ENCODE measurements at regions not wholly inside any gene's neighbourhood (a gene's known extent, or its start where the extent isn't known, plus 50 kb on each side); places are given as distances from the start of the nearest gene placed in this dataset.

DNA sequence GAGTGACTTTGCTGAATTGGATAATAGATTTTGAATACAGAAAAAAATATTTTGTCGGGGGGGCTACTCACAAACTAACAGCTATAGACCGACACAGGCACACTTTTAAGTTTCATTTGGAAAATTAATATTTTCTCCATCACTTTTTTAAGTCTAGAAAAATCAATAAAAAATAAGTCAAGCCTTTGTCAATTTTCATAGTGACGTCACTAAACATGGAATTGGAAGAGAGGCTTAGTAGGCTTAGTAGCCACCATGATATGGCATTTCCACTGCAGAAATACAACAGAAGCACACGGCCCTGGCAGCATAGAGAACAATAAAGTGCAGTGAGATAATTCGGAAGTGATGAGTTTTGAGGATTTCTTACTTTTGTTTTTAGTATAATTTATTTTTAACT lies 357.2 kb downstream of the RPS24 start:
- Histone ChIP-seq H3K27ac (ENCODE audit: low read depth, low read length) (no peak overlapping the region), H3K4me3 (ENCODE audit: low read depth, low read length) (no peak overlapping the region), H3K9me3 (ENCODE audit: control insufficient read depth, insufficient read depth, low read length) (no peaks in the 10 kb centered on the region), H3K27me3 (ENCODE audit: control insufficient read depth, insufficient read depth, low read length) (peaks cover 41% of the 10 kb centered on the region)
- CTCF ChIA-PET, result no interaction called here
- TF ChIP-seq, protein P1, sequence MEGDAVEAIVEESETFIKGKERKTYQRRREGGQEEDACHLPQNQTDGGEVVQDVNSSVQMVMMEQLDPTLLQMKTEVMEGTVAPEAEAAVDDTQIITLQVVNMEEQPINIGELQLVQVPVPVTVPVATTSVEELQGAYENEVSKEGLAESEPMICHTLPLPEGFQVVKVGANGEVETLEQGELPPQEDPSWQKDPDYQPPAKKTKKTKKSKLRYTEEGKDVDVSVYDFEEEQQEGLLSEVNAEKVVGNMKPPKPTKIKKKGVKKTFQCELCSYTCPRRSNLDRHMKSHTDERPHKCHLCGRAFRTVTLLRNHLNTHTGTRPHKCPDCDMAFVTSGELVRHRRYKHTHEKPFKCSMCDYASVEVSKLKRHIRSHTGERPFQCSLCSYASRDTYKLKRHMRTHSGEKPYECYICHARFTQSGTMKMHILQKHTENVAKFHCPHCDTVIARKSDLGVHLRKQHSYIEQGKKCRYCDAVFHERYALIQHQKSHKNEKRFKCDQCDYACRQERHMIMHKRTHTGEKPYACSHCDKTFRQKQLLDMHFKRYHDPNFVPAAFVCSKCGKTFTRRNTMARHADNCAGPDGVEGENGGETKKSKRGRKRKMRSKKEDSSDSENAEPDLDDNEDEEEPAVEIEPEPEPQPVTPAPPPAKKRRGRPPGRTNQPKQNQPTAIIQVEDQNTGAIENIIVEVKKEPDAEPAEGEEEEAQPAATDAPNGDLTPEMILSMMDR (IDR thresholded peaks at IDR 0.05; ENCODE audit: low read depth, low read length), result no peak
- POLR2A ChIA-PET, result no interaction called here
- DNase-seq (ENCODE audit: low read depth, low spot score), result no peak

DNA sequence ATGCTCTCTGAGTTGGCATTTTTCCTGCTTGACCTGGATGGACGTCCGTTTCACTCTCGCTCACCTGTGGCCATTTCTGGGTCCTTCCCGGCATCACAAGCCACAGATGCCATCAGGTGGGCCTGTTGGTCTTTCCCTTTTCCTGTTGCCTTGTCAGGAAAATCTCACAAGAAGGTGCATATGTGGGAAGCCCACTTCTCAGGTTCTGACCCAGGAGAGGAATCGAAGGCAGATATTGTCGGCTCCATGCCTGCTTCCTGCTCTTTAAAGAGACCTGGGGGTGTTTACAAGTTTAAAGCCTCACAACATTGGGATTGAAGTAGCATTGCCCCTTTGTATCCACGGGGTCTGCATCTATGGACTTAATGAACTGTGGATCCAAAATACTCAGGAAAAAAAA lies 357.9 kb downstream of the RPS24 start:
- TF ChIP-seq, protein P1 (IDR thresholded peaks at IDR 0.05; ENCODE audit: low read depth, low read length), result no peak
- DNase-seq (ENCODE audit: low read depth, low spot score), result no peak
- peaks cover 37% of the 10 kb centered on the region for H3K27me3 ChIP-seq (ENCODE audit: control insufficient read depth, insufficient read depth, low read length)
- ChIA-PET CTCF (no interaction called here), POLR2A (no interaction called here)
- no peaks in the 10 kb centered on the region for H3K9me3 ChIP-seq (ENCODE audit: control insufficient read depth, insufficient read depth, low read length)
- no peak overlapping the region for H3K4me3 ChIP-seq (ENCODE audit: low read depth, low read length)
- no peak overlapping the region for H3K27ac ChIP-seq (ENCODE audit: low read depth, low read length)

DNA sequence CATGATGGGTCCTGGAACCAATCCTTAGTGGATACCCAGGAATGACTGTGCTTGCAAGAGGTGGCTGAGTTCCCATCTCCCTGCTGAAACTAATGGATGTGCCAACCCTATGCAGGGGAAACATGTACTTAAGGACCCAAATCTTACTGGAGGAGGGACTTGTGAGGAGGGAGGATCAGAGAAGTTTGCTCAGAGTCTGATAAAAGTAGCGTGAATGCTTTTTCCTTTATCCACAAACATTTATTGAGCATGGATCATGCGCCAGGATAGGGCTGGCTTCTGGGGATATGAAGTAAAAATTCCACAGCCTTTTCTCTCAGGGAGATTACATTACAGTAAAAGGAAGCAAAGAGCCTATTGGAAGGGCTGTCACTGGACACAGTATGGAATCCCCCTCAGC lies 358.5 kb downstream of the RPS24 start:
- Histone ChIP-seq H3K27me3 (ENCODE audit: control insufficient read depth, insufficient read depth, low read length) (peaks cover 34% of the 10 kb centered on the region), H3K4me3 (ENCODE audit: low read depth, low read length) (no peak overlapping the region), H3K27ac (ENCODE audit: low read depth, low read length) (no peak overlapping the region), H3K9me3 (ENCODE audit: control insufficient read depth, insufficient read depth, low read length) (no peaks in the 10 kb centered on the region)
- TF ChIP-seq, protein P1 (IDR thresholded peaks at IDR 0.05; ENCODE audit: low read depth, low read length), result no peak
- CTCF ChIA-PET, result no interaction called here
- DNase-seq (ENCODE audit: low read depth, low spot score), result no peak
- POLR2A ChIA-PET, result no interaction called here

DNA sequence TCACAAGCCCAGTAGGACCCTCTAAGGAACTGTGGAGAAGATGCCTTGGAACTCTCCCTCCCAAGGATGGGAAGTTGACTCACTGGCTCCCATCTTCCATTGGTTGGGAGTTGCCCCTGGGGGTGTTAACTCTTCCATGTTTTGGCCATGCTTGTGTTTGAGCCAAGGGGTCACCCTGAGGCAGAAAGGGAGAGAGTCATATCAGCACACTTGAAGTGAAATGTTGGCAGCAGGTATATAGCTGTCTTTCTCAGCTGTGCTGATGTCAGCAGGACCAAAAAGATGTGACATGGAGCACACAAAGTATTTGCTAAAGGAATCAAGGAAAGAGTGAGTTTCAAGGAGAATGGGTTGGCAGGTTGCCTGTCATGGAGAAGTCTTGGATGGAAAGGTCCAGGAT lies 359.4 kb downstream of the RPS24 start:
- no peak for DNase-seq (ENCODE audit: low read depth, low spot score)
- TF ChIP-seq, protein P1 (IDR thresholded peaks at IDR 0.05; ENCODE audit: low read depth, low read length), result no peak
- CTCF ChIA-PET, result no interaction called here
- POLR2A ChIA-PET, result no interaction called here
- peaks cover 29% of the 10 kb centered on the region for H3K27me3 ChIP-seq (ENCODE audit: control insufficient read depth, insufficient read depth, low read length)
- H3K4me3 ChIP-seq (ENCODE audit: low read depth, low read length), result no peak overlapping the region
- H3K27ac ChIP-seq (ENCODE audit: low read depth, low read length), result no peak overlapping the region
- no peaks in the 10 kb centered on the region for H3K9me3 ChIP-seq (ENCODE audit: control insufficient read depth, insufficient read depth, low read length)

DNA sequence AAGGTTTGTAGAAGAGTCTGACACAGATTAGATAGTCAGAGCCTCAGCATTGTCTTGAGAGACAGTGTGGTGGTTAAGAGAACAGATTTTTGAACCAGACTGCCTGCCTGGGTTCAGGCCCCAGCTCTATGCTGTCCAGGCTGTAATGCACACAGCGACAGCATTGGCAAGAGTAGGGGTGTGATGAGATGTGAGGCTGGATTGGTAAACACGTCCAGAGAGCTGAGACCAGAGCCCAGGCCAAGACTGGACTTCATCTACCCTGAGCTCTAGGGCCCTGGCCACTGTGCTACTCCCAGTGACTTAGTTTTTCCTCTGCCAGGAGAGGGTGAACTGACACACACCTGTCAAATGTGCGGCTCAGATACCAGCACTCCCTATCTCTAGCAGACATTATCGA lies 360.4 kb downstream of the RPS24 start:
- ChIA-PET CTCF (no interaction called here), POLR2A (no interaction called here)
- TF ChIP-seq, protein P1 (IDR thresholded peaks at IDR 0.05; ENCODE audit: low read depth, low read length), result no peak

More for the DNA sequence above, 360.4 kb downstream of the RPS24 start:
- H3K4me3 ChIP-seq (ENCODE audit: low read depth, low read length), result no peak overlapping the region
- peaks cover 30% of the 10 kb centered on the region for H3K27me3 ChIP-seq (ENCODE audit: control insufficient read depth, insufficient read depth, low read length)
- no peaks in the 10 kb centered on the region for H3K9me3 ChIP-seq (ENCODE audit: control insufficient read depth, insufficient read depth, low read length)
- DNase-seq (ENCODE audit: low read depth, low spot score), result no peak
- H3K27ac ChIP-seq (ENCODE audit: low read depth, low read length), result no peak overlapping the region
